Thyroid gland (tissue), 4 donors: ENCODE measurements at regions not wholly inside any gene's neighbourhood (a gene's known extent, or its start where the extent isn't known, plus 50 kb on each side); places are given as distances from the start of the nearest gene placed in this dataset.

Experiments
- POLR2A ChIP-seq, 2 donors: fragments of 450-650 bp; IDR thresholded peaks; one replicate each; pipeline ENCODE4 v1.6.1; 2017; ENCODE audit warnings: antibody characterized with exemption in 2 of 2, mild to moderate bottlenecking in 2 of 2, moderate library complexity in 1 of 2
- TF ChIP-seq, protein P1 (sequence below), 6 experiments: fragments of 200-600 bp in 3 of 6; fragments of 450-650 bp in 3 of 6; sonication (generic) in 3 of 6; IDR thresholded peaks; one replicate each; pipeline ENCODE4 v1.5.1; 2016 to 2019; ENCODE audit warnings: antibody characterized with exemption in 6 of 6, mild to moderate bottlenecking in 2 of 6, inconsistent platforms in 1 of 6, moderate library complexity in 1 of 6

DNA sequence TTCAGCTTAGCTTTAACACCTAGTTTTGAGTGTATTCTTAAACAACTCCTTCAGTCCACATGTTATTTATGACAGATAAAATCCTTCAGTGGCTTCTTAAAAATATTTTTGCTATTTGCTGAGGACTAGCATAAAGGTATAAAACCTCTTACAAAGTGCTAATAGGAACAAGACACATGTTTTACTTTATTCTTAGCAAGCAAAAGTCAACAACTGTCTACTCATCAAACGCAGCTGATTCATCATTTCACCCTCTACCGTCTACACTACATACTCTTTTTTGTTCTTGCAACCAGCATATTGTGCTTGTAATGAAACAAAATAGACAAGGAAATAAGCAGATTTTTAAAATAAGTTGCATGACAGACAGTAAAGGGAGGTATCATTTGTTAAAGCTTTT, 319.7 kb downstream of the SNX13 start:
- TF ChIP-seq, protein P1, sequence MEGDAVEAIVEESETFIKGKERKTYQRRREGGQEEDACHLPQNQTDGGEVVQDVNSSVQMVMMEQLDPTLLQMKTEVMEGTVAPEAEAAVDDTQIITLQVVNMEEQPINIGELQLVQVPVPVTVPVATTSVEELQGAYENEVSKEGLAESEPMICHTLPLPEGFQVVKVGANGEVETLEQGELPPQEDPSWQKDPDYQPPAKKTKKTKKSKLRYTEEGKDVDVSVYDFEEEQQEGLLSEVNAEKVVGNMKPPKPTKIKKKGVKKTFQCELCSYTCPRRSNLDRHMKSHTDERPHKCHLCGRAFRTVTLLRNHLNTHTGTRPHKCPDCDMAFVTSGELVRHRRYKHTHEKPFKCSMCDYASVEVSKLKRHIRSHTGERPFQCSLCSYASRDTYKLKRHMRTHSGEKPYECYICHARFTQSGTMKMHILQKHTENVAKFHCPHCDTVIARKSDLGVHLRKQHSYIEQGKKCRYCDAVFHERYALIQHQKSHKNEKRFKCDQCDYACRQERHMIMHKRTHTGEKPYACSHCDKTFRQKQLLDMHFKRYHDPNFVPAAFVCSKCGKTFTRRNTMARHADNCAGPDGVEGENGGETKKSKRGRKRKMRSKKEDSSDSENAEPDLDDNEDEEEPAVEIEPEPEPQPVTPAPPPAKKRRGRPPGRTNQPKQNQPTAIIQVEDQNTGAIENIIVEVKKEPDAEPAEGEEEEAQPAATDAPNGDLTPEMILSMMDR (IDR thresholded peaks at IDR 0.05), result no peak
- no peak for TF ChIP-seq POLR2A (IDR thresholded peaks at IDR 0.05)
